T-helper 9 cell (primary cell): ENCODE measurements at regions not wholly inside any gene's neighbourhood (a gene's known extent, or its start where the extent isn't known, plus 50 kb on each side); places are given as distances from the start of the nearest gene placed in this dataset.
"Not testable (repeated sequence)": the region's sequence is repeated elsewhere in the genome, so short reads cannot be mapped to it uniquely, and the experiment has no call there.

ENCODE experiments used
- DNase-seq: peaks from one replicate; pipeline ENCODE4 v3.0.0-alpha.2; 2020

GRCh38 chr7:148515237-148515636 is 75.3 kb upstream of the C7orf33 start:
- DNase-seq: no peak

GRCh38 chr7:148515728-148516695 is 74.6 kb upstream of the C7orf33 start:
- DNase-seq: no peak

GRCh38 chr7:148519386-148519785 is 71.2 kb upstream of the C7orf33 start:
- DNase-seq: not testable (repeated sequence)

- no peak for DNase-seq
Observed at GRCh38 chr7:148521271-148521670, 69.3 kb upstream of the C7orf33 start.

- no peak for DNase-seq
Observed at GRCh38 chr7:148523550-148523949, 67.0 kb upstream of the C7orf33 start.

DNA sequence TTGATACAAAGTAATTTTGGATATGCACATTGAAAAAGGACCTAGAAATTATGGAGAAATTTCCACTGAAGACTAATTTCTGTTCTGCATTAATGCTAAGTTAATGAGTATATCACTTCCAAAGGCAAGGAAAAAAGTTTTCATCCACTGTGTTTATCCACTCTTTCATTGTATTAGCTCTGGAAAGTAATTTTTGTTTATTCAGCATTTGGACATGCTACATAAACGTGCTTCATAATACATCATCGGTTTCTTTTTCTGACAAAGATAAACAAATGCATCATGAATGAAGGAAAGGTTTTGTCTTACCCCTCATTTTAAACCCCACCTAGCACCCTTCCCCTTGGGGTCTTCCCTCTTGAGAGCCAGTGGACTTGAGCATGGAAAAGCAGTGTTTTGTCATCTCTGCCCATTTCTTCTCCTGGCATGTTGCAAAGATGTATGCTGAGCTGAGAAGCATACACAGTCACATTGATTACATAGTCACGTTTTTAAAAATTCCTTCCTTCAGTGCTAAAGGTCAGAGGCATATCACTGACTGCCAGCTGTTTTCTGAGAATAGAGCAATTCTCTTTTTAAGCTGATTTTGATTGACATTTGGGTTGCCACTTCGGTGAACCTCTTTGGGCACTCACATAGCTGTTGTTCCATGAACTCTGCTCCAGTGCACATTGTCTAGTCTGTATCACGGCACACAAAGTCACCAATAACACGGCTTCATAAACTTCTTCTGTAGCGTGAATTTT is 65.9 kb upstream of the C7orf33 start:
- no peak for DNase-seq

- peak; percentile 80 for DNase-seq
Observed at GRCh38 chr7:148527717-148528168, 62.8 kb upstream of the C7orf33 start.

DNA sequence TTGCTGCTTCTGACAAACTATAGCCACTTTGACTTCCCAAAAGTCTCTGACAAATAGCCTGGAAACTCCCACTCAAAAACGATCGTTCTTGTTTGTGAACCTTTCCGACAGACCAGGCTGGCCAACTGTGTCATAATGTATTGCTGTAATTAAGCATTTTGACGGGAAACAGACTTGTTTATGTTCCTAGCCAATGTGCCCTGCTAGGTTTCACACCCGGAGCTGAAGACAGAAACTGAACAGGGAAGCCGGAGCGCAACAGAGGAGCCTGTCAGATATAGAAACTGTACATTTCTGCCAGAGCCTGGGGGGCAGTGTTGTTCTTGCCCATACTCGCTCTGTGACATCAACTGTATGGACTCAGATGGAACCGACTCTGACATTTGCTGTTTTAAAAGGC is 55.3 kb upstream of the C7orf33 start:
- no peak for DNase-seq

DNA sequence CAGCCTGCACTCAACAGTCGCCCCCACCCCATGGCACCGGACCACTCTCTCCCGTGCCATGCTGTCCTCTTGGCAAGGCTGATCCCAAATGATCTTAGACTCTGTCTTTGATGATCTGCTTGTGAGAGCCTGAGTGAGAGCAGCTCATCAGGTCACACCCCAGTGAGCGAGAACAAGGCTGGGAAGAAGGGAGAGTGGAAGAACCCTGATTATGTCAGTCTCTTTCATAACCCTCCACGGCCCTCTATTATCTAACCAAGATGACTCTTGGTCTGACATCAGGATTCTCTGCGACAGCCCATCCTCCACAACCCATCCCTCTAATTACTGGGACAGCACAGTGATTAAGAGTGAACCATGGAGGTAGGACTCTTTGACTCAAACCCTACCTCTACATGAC is 53.1 kb upstream of the C7orf33 start:
- no peak for DNase-seq

GRCh38 chr7:148540041-148540738 is 50.4 kb upstream of the C7orf33 start:
- DNase-seq: no peak
